ENCODE measurements at regions not wholly inside any gene's neighbourhood (a gene's known extent, or its start where the extent isn't known, plus 50 kb on each side); places are given as distances from the start of the nearest gene placed in this dataset.

DNA sequence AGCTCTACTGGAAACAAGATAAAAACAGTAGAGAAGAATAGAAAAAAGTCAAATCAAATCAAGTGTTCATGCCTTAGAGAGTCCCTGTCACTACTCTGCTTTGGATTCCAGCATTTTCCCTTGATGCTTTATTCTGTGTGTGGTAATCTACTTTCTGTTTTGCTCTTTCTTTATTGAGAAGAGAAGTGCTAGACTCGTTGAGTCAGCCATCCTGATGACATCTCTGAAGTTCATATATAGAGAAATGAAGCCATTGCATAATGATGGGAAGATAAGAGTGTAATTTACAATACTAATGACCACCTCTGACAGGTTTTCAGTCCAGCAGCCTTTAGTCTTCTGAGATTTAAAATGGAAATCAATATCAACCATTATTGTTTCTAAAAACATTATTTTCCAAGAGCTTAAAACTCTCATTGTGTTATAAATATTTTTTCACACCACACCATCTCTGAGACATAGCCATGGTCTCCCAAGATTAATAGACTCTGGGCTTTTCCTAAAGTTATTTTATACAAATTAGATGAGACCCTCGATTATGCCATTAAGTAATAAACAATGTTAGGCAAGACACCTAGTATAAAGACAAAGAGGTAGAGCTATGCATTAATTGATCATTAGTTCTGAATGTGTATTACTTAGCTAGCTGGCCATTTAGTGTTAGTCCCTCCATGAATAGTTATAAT lies 679.0 kb upstream of the ACVR2A start:
- Histone ChIP-seq H3K9me3 (ENCODE audit: severe bottlenecking) (no peaks in the 10 kb centered on the region), H3K27me3 (ENCODE audit: insufficient read depth, low read depth, severe bottlenecking) (no peaks in the 10 kb centered on the region), H3K36me3 (no peaks in the 10 kb centered on the region), H3K4me3 (ENCODE audit: low read depth, low read length) (no peak overlapping the region), H3K27ac (no peak overlapping the region)
- no peak for TF ChIP-seq CTCF (IDR thresholded peaks at IDR 0.05; ENCODE audit: low read depth, low read length)
- no peak for DNase-seq

DNA sequence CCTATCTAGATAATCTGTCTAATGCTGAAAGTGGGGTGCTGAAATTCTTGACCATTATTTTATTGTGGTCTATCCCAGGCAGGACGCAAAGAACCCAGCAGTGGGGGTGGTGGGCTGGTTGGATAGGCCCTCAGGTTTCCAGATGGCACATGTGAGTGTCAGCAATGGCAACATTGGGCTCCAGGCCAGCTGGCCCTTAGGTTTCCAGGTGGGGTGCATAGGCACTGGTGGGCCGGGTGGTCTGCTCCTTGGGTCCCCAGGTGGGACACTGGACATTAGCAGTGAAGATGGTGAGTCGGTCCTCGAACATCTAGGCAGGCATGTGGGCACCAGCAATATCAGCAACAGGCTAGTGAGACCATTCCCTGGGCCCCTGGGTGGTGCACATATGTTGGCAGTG lies 680.3 kb upstream of the ACVR2A start:
- no peak overlapping the region for H3K4me3 ChIP-seq (ENCODE audit: low read depth, low read length)
- DNase-seq, result no peak
- no peak overlapping the region for H3K27ac ChIP-seq
- no peaks in the 10 kb centered on the region for H3K27me3 ChIP-seq (ENCODE audit: insufficient read depth, low read depth, severe bottlenecking)
- no peak for TF ChIP-seq CTCF (IDR thresholded peaks at IDR 0.05; ENCODE audit: low read depth, low read length)
- H3K9me3 ChIP-seq (ENCODE audit: severe bottlenecking), result no peaks in the 10 kb centered on the region
- no peaks in the 10 kb centered on the region for H3K36me3 ChIP-seq

- DNase-seq, result no peak
- Histone ChIP-seq H3K36me3 (no peaks in the 10 kb centered on the region), H3K4me3 (ENCODE audit: low read depth, low read length) (no peak overlapping the region), H3K27me3 (ENCODE audit: insufficient read depth, low read depth, severe bottlenecking) (no peaks in the 10 kb centered on the region), H3K27ac (no peak overlapping the region), H3K9me3 (ENCODE audit: severe bottlenecking) (no peaks in the 10 kb centered on the region)
- TF ChIP-seq CTCF (IDR thresholded peaks at IDR 0.05; ENCODE audit: low read depth, low read length), result no peak
Observed at GRCh38 chr2:147161746-147162145, 683.1 kb upstream of the ACVR2A start.

- Histone ChIP-seq H3K9me3 (ENCODE audit: severe bottlenecking) (no peaks in the 10 kb centered on the region), H3K27ac (no peak overlapping the region), H3K36me3 (no peaks in the 10 kb centered on the region), H3K4me3 (ENCODE audit: low read depth, low read length) (no peak overlapping the region), H3K27me3 (ENCODE audit: insufficient read depth, low read depth, severe bottlenecking) (no peaks in the 10 kb centered on the region)
- DNase-seq, result no peak
- TF ChIP-seq CTCF (IDR thresholded peaks at IDR 0.05; ENCODE audit: low read depth, low read length), result no peak
Observed at GRCh38 chr2:147156970-147157369, 687.9 kb upstream of the ACVR2A start.

DNA sequence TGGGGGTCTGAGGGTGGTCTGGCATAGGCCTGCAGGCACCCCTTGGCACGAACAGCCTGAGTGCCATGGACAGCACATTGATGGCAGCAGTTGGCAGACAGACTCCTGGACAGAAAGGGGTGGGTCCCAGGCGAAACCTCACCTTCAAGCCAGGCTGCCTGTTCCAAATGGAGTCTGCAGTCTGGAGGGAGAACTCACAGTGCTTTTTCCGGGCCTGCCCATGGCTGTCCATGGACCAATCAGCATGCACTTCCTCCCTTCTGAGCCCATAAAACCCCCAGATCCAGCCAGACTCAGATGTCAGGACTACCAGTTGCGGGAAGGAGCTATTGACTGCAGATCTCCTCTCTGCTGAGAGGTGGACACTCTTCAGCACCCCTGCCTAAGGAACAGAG lies 694.6 kb upstream of the ACVR2A start:
- Histone ChIP-seq H3K27ac (no peak overlapping the region), H3K36me3 (no peaks in the 10 kb centered on the region), H3K4me3 (ENCODE audit: low read depth, low read length) (no peak overlapping the region), H3K27me3 (ENCODE audit: insufficient read depth, low read depth, severe bottlenecking) (no peaks in the 10 kb centered on the region), H3K9me3 (ENCODE audit: severe bottlenecking) (peaks cover 3% of the 10 kb centered on the region)
- TF ChIP-seq CTCF (IDR thresholded peaks at IDR 0.05; ENCODE audit: low read depth, low read length), result no peak
- DNase-seq, result no peak

Data from WERI-Rb-1 (cell line).